ENCODE measurements at regions not wholly inside any gene's neighbourhood (a gene's known extent, or its start where the extent isn't known, plus 50 kb on each side); places are given as distances from the start of the nearest gene placed in this dataset.

DNA sequence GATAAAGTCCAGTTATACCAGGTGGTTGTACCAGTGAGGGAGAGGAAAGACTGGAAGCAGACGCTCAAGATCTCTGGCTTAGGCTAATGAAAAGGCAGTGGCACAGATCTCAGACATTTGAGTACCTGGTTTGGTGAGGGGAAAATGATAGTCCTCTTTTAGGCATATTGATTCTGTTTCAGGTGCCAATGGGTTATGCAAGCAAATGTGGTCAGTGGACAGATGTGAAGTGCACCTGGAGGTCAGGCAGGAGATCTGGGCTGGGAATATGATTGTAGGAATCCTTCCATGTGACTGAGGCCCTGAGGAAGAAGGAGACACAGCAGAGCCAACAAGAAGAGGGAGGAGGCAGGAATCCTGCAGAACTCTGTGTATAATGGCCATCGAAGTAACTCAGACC is 63.7 kb upstream of the SMARCA2 start:
- TF ChIP-seq, protein P1, sequence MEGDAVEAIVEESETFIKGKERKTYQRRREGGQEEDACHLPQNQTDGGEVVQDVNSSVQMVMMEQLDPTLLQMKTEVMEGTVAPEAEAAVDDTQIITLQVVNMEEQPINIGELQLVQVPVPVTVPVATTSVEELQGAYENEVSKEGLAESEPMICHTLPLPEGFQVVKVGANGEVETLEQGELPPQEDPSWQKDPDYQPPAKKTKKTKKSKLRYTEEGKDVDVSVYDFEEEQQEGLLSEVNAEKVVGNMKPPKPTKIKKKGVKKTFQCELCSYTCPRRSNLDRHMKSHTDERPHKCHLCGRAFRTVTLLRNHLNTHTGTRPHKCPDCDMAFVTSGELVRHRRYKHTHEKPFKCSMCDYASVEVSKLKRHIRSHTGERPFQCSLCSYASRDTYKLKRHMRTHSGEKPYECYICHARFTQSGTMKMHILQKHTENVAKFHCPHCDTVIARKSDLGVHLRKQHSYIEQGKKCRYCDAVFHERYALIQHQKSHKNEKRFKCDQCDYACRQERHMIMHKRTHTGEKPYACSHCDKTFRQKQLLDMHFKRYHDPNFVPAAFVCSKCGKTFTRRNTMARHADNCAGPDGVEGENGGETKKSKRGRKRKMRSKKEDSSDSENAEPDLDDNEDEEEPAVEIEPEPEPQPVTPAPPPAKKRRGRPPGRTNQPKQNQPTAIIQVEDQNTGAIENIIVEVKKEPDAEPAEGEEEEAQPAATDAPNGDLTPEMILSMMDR (IDR thresholded peaks at IDR 0.05; ENCODE audit: borderline replicate concordance, extremely low read depth, low read length, poor library complexity, severe bottlenecking), result no peak
- no peak for TF ChIP-seq EZH2 (IDR thresholded peaks at IDR 0.05; ENCODE audit: borderline replicate concordance, low read depth, low read length, severe bottlenecking)

Data from DND-41 (cell line).